MM.1S (cell line): ENCODE measurements at regions not wholly inside any gene's neighbourhood (a gene's known extent, or its start where the extent isn't known, plus 50 kb on each side); places are given as distances from the start of the nearest gene placed in this dataset.

ENCODE experiments used
- EZH2phosphoT487 ChIP-seq: fragments of 300-600 bp; sonication (generic); IDR thresholded peaks from 2 replicates; pipeline ENCODE4 v1.6.1; 2018; ENCODE audit warnings: antibody characterized with exemption, low read length
- TF ChIP-seq, protein P1 (sequence below): fragments of 300-600 bp; sonication (generic); IDR thresholded peaks from 2 replicates; pipeline ENCODE4 v1.5.1; 2016; ENCODE audit warnings: antibody characterized with exemption, low read length, mixed read lengths

DNA sequence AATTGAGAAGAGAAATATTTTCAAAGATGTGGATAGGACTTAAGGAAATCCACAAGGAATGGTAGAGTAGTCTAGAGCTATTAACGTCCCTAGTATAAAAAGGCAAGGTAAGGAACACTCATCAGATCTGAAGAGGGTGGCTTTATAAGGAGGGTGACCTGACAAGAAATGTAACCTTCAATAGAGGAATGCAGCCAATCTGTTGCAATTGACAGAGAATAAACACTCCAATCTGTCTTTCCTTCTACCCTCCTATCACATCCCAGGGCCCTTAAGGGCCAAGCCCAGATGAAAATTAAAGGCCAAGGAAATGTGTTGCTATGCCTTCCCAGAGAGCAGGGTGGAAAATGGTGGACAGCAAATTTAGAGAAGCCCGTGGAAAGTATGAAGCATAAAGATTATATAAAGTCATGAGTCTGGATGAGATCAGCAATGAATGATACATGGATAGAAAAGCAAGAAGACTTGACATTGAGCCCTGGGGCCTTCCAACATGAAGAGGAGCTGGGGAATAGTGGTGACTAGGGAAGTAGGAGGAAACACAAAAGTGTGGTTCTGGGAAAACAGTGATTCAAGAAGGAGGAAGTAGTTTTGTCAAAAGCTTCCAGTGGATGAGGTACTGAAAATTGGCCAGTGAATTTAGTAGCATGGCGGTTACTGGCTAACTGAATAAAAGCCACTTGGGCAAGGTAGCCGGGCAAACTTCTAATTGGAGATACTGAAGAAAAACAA, 270.6 kb upstream of the TANK start:
- TF ChIP-seq, protein P1, sequence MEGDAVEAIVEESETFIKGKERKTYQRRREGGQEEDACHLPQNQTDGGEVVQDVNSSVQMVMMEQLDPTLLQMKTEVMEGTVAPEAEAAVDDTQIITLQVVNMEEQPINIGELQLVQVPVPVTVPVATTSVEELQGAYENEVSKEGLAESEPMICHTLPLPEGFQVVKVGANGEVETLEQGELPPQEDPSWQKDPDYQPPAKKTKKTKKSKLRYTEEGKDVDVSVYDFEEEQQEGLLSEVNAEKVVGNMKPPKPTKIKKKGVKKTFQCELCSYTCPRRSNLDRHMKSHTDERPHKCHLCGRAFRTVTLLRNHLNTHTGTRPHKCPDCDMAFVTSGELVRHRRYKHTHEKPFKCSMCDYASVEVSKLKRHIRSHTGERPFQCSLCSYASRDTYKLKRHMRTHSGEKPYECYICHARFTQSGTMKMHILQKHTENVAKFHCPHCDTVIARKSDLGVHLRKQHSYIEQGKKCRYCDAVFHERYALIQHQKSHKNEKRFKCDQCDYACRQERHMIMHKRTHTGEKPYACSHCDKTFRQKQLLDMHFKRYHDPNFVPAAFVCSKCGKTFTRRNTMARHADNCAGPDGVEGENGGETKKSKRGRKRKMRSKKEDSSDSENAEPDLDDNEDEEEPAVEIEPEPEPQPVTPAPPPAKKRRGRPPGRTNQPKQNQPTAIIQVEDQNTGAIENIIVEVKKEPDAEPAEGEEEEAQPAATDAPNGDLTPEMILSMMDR: no peak
- TF ChIP-seq EZH2phosphoT487: no peak
